HG03045 (cell line): ENCODE measurements at regions not wholly inside any gene's neighbourhood (a gene's known extent, or its start where the extent isn't known, plus 50 kb on each side); places are given as distances from the start of the nearest gene placed in this dataset.

Experiments used
- ATAC-seq: cut with Tn5 transposase; IDR thresholded peaks from one replicate; pipeline ENCODE4 v1.9.1; 2021; ENCODE audit warnings: mild to moderate bottlenecking, moderate library complexity; ENCODE audit not compliant: unreplicated experiment

DNA sequence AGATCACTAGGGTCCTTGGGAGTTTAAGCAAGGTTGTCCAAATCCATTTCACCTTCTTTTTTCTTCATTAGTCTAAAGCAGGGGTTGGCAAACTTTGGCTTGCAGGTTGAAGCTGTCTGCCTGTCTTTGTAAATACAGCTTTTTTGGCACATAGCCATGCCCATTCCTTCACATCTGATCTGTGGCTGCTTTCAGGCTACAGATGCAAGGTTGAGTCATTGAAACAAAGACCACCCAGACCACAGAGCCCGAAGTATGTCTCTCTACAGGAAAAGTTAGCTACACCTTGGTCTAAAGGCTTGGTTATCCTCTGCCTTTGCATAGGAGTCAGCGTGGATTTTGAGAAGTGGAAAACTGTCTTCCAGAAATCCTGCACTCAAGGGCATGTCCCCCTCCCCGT lies 238.1 kb upstream of the STS start:
- ATAC-seq, result no peak

DNA sequence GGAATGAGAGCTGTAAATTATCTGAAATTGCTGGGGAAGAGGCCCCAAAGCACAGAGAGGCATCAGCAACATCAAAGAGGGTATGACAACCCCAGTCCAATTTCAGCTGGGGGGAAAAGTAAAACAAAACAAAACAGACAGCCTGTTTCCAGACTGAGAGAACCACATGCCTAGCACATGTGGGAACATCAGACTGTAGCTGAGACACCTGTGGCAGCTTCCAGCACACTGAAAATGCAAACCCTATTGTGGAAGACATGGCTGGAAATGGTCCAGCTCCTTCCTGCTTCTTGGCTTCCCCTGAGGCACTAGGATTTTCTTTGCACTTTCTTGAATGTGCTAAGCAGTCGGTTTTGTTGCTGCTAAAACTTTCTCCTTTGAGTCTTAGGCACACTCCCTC lies 240.9 kb upstream of the STS start:
- no peak for ATAC-seq

DNA sequence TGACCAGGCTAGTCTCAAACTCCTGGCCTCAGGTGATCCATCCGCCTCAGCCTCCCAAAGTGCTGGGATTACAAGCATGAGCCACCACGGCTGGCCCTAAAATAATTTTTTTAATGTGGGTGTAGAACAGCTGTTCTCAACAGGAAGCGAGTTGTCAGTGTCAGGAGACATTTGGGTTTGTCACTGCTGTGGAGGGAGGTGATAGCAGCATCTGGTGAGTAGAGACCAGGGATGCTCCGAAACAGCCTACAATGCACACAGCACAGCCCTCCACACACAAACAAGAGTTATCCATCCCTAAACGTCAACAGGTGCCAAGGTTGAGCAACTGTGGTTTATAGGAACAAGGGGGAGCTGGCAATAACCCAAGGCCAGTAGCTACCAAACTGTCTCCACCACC lies 243.4 kb upstream of the STS start:
- no peak for ATAC-seq

DNA sequence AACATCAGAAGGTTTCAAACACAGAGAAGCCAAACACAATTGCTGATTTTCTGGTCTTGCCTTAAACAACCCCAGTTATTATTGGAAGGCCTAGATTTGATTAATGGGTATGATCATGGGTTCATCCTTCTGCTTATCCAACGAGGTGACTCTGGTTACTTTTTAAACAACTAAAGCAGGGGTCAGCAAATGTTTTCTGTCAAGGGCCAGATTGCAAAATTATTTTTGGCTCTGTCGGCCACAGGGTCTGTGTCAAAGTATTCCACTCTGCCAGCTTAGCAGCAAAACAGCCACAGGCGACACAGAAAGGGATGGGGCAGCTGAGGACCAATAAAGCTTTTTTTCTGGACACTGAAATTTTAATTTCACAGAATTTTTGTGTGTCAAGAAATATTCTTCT lies 249.1 kb upstream of the STS start:
- no peak for ATAC-seq

DNA sequence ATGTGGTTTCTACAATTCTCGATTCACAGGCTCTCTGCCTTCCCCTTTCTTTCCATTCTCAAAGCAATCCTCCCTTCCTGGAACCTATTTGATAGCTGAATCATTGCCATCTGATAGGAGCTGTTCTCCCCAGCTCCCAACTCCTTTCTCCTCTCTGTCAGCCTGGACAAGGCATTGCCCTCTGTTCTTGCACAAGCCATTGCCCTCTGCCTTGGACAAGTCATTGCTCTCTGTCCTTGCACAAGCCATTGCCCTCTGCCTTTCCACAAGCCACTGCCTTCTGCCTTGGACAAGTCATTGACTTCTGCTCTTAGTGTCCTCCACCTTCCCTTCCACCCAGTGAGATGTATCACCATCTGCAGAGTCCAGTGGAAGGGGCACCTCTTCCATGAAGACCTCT lies 256.1 kb upstream of the STS start:
- ATAC-seq, result no peak

DNA sequence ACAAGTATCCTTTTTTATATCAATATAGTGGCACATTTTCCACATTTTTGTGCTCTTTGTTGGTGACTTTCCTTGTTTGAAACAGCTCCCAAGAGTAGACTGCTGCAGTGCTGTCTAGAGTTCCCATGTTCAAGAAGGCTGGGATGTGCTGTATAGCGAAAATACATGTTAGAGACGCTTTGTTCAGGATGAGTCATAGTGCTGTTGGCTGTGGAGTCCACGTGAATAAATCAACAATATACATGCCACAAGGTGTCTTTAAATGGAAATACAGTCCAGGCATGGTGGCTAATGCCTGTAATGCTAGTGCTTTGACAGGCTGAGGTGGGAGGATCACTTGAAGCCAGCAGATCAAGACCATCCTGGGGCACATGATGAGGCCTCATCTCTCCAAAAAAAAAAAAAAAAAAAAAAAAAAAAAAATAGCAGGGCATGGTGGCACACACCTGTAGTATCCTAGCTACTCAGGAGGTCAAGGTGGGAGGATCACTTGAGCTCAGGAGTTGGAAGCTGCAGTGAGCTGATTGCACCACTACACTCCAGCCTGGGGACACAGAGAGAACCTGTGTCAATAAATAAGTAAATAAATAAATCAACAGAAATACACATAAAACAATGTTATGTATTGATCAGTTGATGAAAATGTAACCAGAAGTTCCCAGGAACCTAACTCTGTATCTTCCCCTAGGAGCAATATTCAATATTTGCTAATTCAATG lies 256.8 kb upstream of the STS start:
- no peak for ATAC-seq

DNA sequence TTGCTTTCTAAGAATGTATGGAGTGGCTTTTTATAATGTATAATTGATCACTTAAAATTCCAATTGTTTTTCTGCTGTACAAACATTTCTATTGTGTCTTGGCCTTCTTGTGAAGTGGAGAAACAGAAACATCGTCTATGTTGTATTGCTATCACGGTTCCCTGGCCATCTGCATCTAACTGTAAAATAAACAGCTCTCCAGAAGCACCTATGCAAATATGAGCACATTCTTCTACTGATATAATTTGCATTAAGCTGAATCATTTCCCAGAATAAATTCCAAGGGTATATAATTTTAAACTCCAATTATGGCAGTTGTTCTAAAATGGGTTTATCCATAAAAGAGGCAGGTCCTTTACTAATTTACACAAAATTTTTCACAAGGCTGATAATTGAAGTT lies 261.6 kb upstream of the STS start:
- ATAC-seq, result no peak

DNA sequence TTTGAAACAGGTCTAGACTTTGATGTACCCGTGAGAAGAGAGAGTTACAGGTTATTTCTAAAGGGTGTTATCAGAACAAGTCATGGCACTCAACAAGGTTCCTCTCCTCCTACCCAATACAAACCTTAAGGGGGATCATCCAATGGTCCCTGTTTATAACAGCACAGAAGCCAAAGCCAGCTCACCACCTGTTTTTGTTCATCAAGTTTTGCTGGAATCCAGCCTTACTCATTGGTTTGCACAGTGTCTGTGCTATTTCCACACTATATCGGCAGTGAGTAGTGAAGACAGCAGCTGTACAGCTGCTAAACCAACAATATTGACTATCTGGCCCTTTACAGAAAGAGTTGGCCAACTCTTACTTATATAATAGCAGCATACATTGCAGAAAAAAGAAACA lies 262.1 kb upstream of the STS start:
- ATAC-seq, result no peak

DNA sequence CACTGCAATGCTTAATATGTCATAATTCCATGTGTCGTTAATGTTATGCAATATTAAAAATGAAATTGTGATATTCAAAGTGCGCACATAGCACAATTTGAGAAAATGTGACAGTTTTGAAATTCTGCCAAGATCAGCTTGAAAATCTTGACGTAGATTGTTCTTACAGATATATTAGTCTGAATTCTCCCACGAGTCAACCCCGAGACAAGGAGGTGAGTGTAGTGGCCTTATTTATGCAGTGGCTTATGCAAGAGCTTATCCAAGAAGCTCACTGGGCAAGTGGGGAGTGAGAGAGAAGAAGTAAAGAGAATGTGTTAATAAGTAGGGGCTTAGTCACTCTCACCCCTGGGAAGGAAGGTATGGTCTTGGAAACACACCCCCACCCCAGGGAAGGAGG lies 286.1 kb upstream of the STS start:
- no peak for ATAC-seq

DNA sequence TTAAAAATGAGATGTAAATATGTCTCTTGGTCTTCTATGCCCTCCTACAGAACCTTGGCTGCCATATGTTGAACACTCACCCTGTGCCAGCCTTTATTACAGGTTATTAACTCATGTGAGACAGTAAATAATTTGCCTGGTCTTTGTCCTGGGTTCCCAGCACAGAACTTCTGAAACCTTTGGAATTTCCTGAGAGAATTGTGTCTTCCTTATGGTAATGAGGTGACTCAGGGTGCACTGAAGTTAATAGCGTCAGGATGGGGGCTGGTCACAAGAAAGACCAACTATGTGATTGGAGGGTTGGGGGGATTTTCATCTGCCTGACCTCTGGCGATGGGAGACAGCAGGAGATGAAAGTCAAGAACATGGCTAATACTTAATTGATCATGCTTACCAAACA lies 289.8 kb upstream of the STS start:
- no peak for ATAC-seq

DNA sequence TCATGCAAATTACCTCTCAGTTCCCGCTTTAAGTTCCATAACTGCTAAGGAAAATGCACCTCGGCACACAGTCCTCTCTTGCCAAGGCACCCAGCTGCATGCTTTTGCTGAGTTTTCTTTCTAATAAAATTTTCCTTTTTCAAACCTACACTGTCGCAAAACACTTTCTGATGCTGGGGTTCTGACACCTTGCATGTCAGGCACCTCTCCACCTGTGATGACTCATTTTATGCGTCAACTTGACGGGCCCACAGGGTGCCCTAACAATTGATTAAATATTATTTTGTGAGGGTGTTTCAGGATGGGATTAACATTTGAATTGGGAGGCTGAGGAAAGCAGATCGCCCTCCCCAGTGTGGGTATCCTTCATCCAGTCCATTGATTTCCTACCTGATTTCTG lies 291.0 kb upstream of the STS start:
- no peak for ATAC-seq

DNA sequence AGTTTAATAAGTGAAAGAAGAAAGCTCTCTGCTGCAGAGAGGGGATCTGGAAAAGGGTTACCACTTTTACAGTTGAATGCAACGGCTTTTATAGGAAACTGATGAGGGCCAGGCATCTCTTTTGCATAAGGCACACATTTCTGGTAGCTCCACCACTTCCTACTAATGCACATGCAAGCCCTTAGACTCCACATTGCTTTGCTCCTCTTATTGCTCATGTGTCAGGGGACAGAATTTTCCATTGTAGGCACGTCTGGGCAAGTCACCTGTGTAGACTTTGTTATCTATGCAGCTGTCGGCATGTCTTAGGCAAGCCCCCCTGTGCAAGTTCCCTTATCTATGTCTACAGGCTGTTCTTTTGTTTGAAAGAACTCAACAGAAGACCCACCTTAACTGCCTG lies 294.6 kb upstream of the STS start:
- no peak for ATAC-seq

DNA sequence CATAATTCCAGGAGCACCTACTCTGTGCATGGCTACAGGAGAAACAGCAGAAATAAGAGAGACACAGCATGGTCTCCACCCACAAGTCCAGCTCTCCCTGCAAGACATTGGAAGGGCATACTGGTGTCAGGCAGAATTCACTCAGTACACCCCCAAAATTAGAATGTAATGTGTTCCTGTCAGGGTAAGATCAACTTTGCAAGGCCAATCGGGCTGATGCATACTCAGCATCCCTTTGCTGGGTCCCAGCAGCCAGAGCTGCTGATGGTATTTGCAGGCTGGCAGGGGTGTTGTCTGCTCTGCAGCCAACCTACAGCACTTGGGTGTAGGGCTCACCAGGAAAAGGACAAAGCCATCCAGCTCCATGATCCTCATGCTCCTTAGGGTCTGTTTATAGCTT lies 295.4 kb upstream of the STS start:
- no peak for ATAC-seq

DNA sequence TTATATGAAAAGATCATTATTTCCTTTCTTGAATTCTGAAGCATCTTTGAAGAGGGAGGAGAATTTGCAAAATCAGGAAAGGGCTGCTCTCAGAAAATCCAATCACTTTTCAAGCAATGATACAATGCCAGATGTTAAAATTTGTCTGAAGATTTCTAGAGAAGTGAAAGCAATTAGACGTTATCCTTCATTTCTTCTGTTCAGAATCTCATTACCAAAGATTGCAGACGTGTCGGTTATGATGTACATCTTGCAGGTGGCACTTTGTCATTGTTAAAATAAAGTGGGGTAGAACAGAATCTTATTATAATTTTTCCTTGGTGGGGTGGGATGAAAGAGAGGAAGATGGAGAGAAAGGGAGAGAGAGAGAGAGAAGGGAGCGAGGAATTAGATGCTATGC lies 296.4 kb upstream of the STS start:
- no peak for ATAC-seq

DNA sequence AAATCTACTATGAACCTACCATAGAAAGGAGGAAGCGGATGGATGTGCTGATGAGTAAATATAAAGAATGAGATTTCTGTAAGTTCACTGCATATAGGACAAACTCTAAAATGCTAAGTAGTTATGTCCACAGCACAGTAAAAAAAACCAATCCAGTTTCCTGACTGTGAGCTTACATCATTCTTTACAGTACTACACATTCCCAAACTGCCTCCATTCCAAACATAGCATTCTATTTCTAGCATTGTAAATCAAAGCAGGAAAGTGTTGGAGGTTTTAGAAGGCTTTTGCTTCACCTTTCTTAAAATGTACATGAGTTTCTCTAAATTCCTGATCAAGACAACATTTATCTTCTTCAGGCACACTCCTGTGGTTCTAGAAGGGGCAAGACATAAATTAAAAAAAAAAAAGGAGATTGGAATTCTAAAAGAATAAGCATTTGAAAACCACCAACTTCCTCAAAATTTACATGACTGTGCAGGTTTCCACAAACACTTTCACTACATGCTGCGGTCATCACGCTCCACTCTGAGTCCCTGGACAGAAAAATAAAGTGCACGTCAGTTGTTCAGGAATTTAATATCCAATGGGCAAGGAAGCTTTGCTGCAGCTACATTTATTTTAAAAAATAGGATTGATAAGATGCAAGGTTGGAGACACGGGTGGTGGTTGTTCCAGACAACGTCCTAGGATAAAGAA lies 297.6 kb upstream of the STS start:
- no peak for ATAC-seq

DNA sequence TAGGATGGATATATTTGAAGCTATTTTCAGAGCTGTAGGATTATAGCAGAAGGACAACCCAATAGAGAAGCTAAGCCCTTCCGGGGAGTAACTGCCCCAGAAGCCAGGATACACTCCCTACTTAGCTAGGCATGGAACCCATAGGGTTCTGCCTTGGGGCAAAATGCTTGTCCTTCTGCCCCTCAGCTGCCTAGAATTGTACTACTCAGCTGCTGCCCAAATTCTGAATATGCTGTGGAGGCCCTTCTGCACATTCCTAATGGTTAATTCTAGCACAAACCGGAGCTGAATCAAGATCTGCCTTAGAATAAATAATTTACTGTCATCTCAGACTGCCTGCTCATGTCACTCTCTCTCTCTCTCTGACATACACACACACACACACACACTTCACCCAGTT lies 297.7 kb upstream of the VCX3A start:
- ATAC-seq, result no peak

DNA sequence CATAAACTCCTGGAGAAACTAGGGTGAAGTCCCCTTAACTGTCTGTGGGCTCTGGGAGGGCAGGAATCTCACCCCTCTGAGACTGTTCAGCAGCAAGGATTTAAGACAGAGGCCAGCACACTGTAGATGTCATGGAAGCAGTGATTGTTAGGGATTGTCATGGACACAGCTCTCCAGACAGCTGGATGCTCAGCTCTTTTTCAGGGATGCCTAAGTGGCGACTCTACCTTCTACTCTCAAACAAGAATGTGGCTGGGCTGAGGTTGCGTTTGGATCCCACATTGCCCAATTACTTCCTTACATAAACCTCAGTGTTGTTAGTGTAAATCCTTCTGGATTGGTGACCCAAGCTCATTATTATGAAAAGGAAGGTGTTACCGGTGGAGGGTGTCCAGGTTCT lies 291.9 kb upstream of the VCX3A start:
- ATAC-seq, result no peak

DNA sequence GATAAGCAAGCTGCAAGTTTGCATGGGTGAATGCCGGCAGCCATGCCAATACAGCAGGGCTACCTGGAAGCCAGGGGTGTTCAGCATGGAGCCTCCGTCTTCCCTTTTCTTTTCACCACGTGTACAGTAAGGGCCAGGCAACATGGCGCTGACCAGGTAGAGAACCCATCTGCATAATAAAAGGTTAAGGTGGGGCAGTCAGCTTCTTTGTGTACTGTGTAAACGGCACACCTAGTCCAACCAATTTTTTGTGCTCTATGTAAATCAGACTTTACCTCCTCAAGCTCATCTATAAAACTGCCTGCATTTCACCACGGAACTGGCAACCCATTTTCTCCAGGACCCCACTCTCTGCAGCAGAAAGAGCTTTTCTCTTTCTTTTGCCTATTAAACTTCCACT lies 286.8 kb upstream of the VCX3A start:
- ATAC-seq, result no peak

DNA sequence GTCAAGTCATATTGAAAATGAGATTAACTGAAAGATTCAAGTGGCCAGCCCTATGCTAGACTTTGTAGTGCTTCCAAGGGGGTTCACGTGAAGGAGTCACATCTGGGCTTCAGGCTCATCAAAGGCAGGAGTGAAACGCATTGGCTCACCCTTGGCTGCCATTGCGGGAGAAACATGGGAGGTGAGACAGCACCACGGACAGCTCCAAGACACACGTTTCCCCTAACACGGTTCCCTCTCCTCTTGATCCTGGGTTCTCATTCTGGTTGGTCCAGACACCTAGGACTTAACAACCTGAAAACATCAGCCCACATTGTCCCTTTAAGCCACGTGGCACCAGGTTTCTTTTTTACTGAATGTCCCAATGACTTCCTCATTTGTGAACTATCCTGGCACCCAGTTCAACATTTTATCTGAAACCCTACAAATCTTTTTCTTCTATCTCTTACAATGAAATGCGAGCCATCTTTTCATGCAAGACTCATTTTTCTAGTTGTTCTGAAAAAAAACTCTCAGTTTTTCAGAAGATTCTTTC lies 279.0 kb upstream of the VCX3A start:
- ATAC-seq, result no peak

DNA sequence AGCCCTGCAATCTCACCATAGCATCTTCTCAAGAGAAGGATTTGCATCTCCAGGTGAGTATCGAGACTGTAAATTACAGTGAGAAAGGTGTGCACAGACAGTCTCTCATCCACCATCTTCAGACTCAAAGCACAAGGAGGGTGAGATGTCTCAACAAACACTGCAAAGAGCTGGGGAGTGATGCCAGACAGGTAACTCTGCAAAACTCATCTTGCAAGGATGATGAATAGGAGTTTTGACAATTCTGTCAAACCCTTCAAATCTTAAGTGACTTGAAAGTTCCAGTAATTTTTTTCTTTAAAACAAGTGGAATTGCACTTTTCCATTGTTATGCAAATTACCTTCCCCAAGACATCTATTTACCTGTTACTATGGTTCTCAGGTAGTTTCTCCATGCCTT lies 277.2 kb upstream of the VCX3A start:
- ATAC-seq, result no peak

DNA sequence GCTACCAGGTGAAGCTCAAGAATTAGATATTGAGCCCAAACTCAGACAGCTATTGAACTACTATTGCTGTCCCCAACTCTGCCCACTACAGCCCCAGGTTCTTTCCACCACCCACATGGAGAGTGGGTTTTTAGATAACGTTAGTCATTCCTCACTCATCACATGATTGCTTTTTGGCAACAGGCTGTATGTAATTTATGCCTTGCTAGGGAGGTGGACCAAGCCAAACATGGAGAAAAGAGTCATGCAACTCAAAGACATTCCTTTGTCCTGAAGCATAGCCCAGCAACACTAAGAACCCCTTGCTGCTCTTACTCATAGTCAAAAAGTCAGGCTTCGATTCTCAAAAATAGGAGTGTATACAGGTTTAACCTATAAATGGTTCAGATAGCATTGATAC lies 275.9 kb upstream of the VCX3A start:
- ATAC-seq, result no peak

DNA sequence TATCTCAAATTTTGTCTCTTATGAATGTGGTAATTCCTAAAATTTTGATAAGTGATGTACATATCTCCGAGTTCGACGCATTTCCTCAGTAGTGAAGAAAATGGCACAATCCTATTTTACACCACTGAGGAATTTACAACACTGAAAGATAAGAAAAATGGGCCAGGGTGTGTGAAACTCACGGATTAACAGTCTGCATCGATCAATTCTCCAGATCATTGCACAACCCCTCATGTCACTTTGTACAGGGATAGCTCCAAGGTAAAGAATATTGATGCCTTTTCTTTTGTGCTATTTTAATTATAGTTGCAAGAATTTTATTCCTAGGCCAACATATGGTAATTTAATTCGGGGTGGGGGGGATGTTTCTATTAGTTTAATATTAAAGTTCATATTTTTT lies 268.7 kb upstream of the VCX3A start:
- ATAC-seq, result no peak

DNA sequence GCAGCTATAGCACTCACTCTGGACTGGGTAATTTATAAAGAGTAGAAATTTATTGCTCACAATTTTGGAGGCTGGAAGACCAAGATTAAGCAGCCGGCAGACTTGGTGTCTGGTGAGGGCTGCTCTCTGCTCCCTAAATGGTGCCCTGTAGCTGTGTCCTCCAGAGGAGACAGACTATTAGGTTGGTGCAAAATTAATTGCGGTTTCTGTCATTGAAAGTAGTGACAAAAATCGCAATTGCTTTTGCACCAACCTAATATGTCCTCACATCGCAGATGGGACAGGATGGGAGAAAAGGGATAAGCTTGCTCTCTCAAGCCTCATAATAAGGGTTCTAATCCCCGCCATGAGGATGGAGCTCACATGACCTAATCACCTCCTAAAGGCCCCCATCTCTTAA lies 258.1 kb upstream of the VCX3A start:
- no peak for ATAC-seq
